Parathyroid adenoma (tissue), 2 donors: ENCODE measurements at regions not wholly inside any gene's neighbourhood (a gene's known extent, or its start where the extent isn't known, plus 50 kb on each side); places are given as distances from the start of the nearest gene placed in this dataset.

Experiments
- H2AFZ ChIP-seq: fragments of 300-600 bp; sonication (generic); one replicate; pipeline ENCODE4 v1.7.0; 2017; ENCODE audit warnings: antibody characterized with exemption, mild to moderate bottlenecking
- H3K27ac ChIP-seq: fragments of 300-600 bp; sonication (generic); one replicate; pipeline ENCODE4 v1.7.0; 2017
- H3K27me3 ChIP-seq: fragments of 300-600 bp; sonication (generic); one replicate; pipeline ENCODE4 v1.7.0; 2017; ENCODE audit warnings: low read length; ENCODE audit not compliant: control insufficient read depth, insufficient read depth
- H3K36me3 ChIP-seq: fragments of 300-600 bp; sonication (generic); one replicate; pipeline ENCODE4 v1.7.0; 2017; ENCODE audit warnings: low read length; ENCODE audit not compliant: control insufficient read depth, insufficient read depth
- H3K4me1 ChIP-seq: fragments of 300-600 bp; sonication (generic); one replicate; pipeline ENCODE4 v1.7.0; 2017; ENCODE audit warnings: control low read depth
- H3K4me2 ChIP-seq: fragments of 300-600 bp; sonication (generic); one replicate; pipeline ENCODE4 v1.7.0; 2017; ENCODE audit warnings: low read length
- H3K4me3 ChIP-seq: fragments of 300-600 bp; sonication (generic); one replicate; pipeline ENCODE4 v1.7.0; 2017; ENCODE audit warnings: low read depth, low read length
- H3K79me2 ChIP-seq: fragments of 300-600 bp; sonication (generic); one replicate; pipeline ENCODE4 v1.7.0; 2017; ENCODE audit warnings: control low read depth
- H3K9ac ChIP-seq: fragments of 300-600 bp; sonication (generic); one replicate; pipeline ENCODE4 v1.7.0; 2017; ENCODE audit warnings: mild to moderate bottlenecking
- H3K9me3 ChIP-seq: fragments of 300-600 bp; sonication (generic); one replicate; pipeline ENCODE4 v1.7.0; 2017; ENCODE audit warnings: low read length; ENCODE audit not compliant: control insufficient read depth
- TF ChIP-seq, protein P1 (sequence below): fragments of 300-600 bp; sonication (generic); IDR thresholded peaks from one replicate; pipeline ENCODE4 v1.7.0; 2017; ENCODE audit warnings: antibody characterized with exemption, mild to moderate bottlenecking
- donor health status: primary hyperparathyroidism.

DNA sequence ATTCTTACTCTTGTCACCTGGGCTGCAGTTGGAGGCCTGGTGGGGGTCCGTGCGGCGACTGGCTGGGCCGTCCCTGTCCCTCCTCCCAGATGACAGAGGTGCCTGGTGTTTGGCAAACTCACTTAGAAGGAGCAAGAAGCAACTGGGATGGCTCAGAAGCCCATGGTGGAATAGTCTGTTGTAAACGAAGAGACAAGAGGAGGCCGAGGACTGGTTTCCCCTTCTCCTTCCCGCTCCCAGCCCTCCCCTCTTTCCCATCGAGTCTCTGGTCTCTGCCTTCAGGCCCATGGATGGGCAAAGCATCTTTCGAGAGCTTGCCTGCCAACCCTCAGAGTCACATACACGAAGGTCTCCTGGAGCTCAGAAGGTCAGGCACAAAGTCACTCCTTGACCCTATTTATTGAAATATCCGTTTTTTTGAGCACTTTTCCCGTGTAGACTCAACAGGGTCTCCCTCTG lies 364.4 kb downstream of the SEC14L1 start:
- Histone ChIP-seq H3K4me3 (no peak overlapping the region), H3K36me3 (no peaks in the 10 kb centered on the region), H3K4me2 (no peak overlapping the region), H2AFZ (no peak overlapping the region), H3K4me1 (no peaks in the 10 kb centered on the region), H3K27ac (no peak overlapping the region), H3K79me2 (no peaks in the 10 kb centered on the region), H3K27me3 (no peaks in the 10 kb centered on the region), H3K9me3 (no peaks in the 10 kb centered on the region), H3K9ac (no peak overlapping the region)
- TF ChIP-seq, protein P1, sequence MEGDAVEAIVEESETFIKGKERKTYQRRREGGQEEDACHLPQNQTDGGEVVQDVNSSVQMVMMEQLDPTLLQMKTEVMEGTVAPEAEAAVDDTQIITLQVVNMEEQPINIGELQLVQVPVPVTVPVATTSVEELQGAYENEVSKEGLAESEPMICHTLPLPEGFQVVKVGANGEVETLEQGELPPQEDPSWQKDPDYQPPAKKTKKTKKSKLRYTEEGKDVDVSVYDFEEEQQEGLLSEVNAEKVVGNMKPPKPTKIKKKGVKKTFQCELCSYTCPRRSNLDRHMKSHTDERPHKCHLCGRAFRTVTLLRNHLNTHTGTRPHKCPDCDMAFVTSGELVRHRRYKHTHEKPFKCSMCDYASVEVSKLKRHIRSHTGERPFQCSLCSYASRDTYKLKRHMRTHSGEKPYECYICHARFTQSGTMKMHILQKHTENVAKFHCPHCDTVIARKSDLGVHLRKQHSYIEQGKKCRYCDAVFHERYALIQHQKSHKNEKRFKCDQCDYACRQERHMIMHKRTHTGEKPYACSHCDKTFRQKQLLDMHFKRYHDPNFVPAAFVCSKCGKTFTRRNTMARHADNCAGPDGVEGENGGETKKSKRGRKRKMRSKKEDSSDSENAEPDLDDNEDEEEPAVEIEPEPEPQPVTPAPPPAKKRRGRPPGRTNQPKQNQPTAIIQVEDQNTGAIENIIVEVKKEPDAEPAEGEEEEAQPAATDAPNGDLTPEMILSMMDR, result no peak

DNA sequence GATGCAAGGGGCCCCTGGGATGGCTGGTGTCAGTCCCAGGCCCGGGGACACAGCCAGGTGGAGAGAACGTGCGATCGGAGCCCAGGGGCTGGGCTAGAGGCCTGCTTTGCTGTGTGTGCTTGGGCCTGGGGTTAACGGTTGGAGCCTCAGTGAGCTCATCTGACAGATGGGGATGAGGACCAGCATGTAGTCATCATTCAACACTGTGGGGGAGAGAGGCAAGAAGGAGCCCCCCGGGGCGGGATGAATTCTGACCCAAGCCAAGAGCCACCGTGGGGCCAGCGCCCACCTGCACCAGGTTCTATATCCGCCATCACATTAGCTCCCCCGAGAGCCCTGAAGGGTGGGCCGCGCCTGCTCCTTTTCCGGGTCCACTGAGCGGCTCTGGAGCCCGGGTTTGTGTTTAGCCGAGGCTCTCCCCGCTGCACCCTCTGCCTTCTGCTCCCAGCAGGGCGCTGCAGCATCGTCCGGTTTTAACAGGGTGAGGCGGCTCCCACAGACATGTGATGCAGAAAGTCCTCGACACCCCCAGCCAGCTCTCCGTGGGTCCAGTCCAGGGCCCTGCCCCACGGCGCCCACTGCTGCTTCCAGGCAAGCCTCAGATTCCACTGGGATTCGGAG lies 365.7 kb downstream of the SEC14L1 start:
- TF ChIP-seq, protein P1, result no peak

DNA sequence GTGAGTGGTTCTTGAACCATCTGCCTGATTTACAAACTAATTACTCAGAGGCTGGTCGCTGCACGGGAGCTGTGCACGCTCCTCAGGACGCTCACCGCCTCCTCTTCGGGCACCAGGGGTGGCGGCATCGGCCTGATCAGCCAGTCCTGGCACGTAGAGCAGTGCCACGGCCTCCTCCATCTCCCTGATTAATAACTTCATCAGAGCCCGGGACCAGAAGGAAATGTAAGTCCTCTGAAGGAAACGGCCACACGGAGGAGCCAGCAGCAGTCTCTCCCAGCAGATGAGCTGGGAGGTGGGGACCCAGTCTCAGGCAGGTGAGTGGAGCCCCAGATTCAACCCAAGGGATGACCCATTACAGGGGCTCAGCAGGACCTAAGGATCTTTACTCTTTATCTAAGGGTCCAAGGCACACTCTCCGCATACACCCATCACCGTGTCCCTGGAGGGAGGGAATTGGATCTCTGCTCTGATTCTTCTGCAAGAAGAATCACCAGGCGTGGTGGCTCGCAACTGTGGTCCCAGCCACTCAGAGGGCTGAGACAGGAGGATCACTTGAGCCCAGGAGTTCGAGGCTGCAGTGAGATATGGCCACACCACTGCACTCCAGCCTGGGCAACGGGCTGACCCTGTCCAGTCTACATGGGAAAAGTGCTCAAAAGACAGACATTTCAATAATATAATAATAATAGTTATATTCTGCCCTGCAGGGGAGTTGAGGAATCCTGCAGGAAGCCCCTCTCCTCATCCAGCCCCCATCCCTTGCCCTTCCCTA lies 366.5 kb downstream of the SEC14L1 start:
- H3K27ac ChIP-seq, result no peak overlapping the region
- H3K4me1 ChIP-seq, result no peaks in the 10 kb centered on the region
- no peaks in the 10 kb centered on the region for H3K79me2 ChIP-seq
- no peak overlapping the region for H2AFZ ChIP-seq
- TF ChIP-seq, protein P1, result no peak
- H3K4me3 ChIP-seq, result no peak overlapping the region
- H3K9me3 ChIP-seq, result no peaks in the 10 kb centered on the region
- H3K27me3 ChIP-seq, result no peaks in the 10 kb centered on the region
- H3K36me3 ChIP-seq, result no peaks in the 10 kb centered on the region
- H3K9ac ChIP-seq, result no peak overlapping the region
- no peak overlapping the region for H3K4me2 ChIP-seq

More for the DNA sequence above, 365.7 kb downstream of the SEC14L1 start:
- Histone ChIP-seq H3K4me1 (no peaks in the 10 kb centered on the region), H3K4me3 (no peak overlapping the region), H3K27ac (no peak overlapping the region), H3K4me2 (no peak overlapping the region), H2AFZ (no peak overlapping the region), H3K27me3 (no peaks in the 10 kb centered on the region), H3K9me3 (no peaks in the 10 kb centered on the region), H3K9ac (no peak overlapping the region), H3K79me2 (no peaks in the 10 kb centered on the region), H3K36me3 (no peaks in the 10 kb centered on the region)

DNA sequence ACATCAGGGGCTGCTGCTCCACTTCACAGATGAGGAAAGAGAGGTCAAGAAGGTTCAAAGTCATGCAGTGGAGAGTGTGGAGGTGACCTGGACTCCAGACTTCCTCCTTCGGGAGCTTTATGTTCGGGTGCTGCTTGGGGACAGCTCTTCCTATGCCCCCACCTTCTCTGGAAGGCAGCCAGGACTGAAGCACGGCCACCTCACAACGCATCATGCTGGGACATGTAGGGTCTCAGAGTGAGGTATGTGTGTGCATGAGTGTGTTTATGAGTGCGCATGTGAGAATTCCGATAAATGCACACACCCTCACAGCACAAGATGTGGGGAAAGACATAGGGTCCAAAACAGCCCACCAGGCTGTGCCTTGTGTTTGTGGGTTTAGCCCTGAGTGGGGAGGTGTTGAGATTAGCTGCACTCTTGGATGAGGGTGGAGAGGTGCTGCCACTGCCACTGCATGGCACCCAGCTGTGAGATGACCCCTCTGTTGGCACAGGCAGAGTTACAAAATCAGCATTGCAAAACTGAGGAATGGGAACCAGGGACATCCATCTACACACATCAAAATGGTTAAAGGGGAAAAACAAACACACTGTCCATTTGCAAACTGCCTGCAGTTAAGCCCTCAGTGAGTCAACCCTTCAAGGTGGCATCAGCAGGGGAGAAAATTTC lies 367.4 kb downstream of the SEC14L1 start:
- TF ChIP-seq, protein P1, result no peak
- H2AFZ ChIP-seq, result no peak overlapping the region
- H3K9me3 ChIP-seq, result no peaks in the 10 kb centered on the region
- no peaks in the 10 kb centered on the region for H3K27me3 ChIP-seq
- no peak overlapping the region for H3K4me2 ChIP-seq
- H3K36me3 ChIP-seq, result no peaks in the 10 kb centered on the region
- H3K4me3 ChIP-seq, result no peak overlapping the region
- H3K9ac ChIP-seq, result no peak overlapping the region
- no peaks in the 10 kb centered on the region for H3K4me1 ChIP-seq
- H3K79me2 ChIP-seq, result no peaks in the 10 kb centered on the region
- no peak overlapping the region for H3K27ac ChIP-seq
